Common myeloid progenitor, CD34-positive (primary cell): ENCODE measurements at regions not wholly inside any gene's neighbourhood (a gene's known extent, or its start where the extent isn't known, plus 50 kb on each side); places are given as distances from the start of the nearest gene placed in this dataset.

ENCODE experiments used
- CTCF ChIA-PET: fragments of 350-600 bp; sonication (Branson Sonifier 250); formaldehyde crosslinking; loops from one replicate; lab custom pipeline; 2021; ENCODE audit warnings: antibody characterized with exemption; lab: Charles Lee
- POLR2A ChIA-PET: fragments of 350-600 bp; sonication (Branson Sonifier 250); formaldehyde crosslinking; loops from one replicate; lab custom pipeline; 2021; ENCODE audit warnings: antibody characterized with exemption; lab: Charles Lee
- DNase-seq, 3 donors: peaks; one replicate each; pipeline versions ENCODE4 v3.0.0 to v3.0.0-alpha.2; 2013
- H3K27ac ChIP-seq, 2 experiments: 1 replicate in 1 of 2; 2 replicates in 1 of 2; pipeline ENCODE4 v1.7.0; 2013; ENCODE audit warnings: inconsistent platforms in 2 of 2, low read length in 2 of 2, mild to moderate bottlenecking in 2 of 2, low read depth in 1 of 2, moderate library complexity in 1 of 2; ENCODE audit not compliant: severe bottlenecking in 2 of 2, insufficient read depth in 1 of 2, poor library complexity in 1 of 2
- H3K27me3 ChIP-seq, 5 experiments: replicated peaks in 2 of 5; 1 replicate in 3 of 5; 2 replicates in 2 of 5; pipeline versions ENCODE4 v1.6.1 to v1.7.0; 2013; ENCODE audit warnings: low read length in 4 of 5, mild to moderate bottlenecking in 2 of 5, moderate library complexity in 2 of 5, inconsistent platforms in 1 of 5; ENCODE audit not compliant: insufficient read depth in 5 of 5, control insufficient read depth in 4 of 5
- H3K36me3 ChIP-seq, 4 experiments: 1 replicate in 2 of 4; 2 replicates in 2 of 4; pipeline versions ENCODE4 v1.6.1 to v1.7.0; 2013; ENCODE audit warnings: low read length in 3 of 4, control low read depth in 1 of 4, mild to moderate bottlenecking in 1 of 4; ENCODE audit not compliant: control insufficient read depth in 4 of 4, insufficient read depth in 4 of 4
- H3K4me1 ChIP-seq, 4 experiments: 1 replicate in 3 of 4; 2 replicates in 1 of 4; pipeline versions ENCODE4 v1.6.1 to v1.7.1; 2013; ENCODE audit warnings: low read length in 3 of 4, mild to moderate bottlenecking in 3 of 4, control low read depth in 1 of 4, inconsistent platforms in 1 of 4, moderate library complexity in 1 of 4; ENCODE audit not compliant: control insufficient read depth in 4 of 4, insufficient read depth in 4 of 4; ENCODE audit errors: control extremely low read depth in 1 of 4
- H3K4me3 ChIP-seq, 7 experiments: 1 replicate in 4 of 7; 2 replicates in 3 of 7; pipeline versions ENCODE4 v1.5.1 to v1.7.0; 2013; ENCODE audit warnings: mild to moderate bottlenecking in 7 of 7, low read length in 6 of 7, moderate library complexity in 6 of 7, inconsistent platforms in 2 of 7, low read depth in 2 of 7, control low read depth in 1 of 7; ENCODE audit not compliant: insufficient read depth in 4 of 7, control insufficient read depth in 1 of 7; ENCODE audit errors: extremely low read depth in 1 of 7
- H3K9me3 ChIP-seq, 5 experiments: 1 replicate in 4 of 5; 2 replicates in 1 of 5; pipeline versions ENCODE4 v1.6.1 to v1.7.1; 2013; ENCODE audit warnings: low read length in 4 of 5, mild to moderate bottlenecking in 2 of 5, inconsistent platforms in 1 of 5, low read depth in 1 of 5, moderate library complexity in 1 of 5; ENCODE audit not compliant: control insufficient read depth in 4 of 5, insufficient read depth in 2 of 5; ENCODE audit errors: control extremely low read depth in 1 of 5
- WGBS: methylation state at CpG from one replicate; pipeline ENCODE4 v1.1.5; 2013; ENCODE audit not compliant: insufficient coverage; 5-methylcytosine and 5-hydroxymethylcytosine counted together

DNA sequence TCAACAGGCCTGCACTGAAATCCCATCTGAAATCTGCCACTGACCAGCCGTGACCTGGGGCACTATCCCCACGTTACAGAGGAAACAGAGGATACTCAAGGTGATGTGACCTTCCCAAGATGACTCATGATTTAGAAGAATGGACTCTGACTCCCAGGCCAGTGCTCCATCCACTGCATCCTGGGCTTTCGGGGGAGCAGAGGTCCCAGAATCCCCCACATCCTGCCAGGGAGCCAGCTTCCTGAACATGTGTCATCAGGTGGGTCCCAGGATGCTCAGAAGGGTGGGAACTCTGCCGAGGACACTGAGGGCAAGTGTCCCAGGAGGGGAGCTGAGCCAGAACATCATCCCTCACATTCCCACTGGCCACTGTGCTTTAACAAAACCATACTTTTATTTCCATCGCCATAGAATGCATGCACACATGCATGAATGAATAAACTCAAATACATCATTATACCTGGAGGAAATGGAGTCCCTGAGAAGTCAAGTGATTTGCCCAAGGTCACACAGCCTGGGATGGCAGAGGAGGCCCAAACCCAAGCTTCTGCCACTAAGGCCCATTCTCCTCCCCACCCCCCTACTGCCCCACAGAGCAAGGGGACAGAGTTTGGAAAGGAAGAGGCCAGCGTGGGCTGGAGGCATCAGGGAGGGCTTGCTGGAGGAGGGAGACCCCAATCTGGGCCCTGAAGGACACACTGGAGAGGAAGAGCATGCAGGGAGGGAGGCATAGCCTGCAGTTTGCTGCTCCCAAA is 189.4 kb downstream of the MATN1 start:
- POLR2A ChIA-PET = no interaction called here
- Histone ChIP-seq H3K27ac (no peak overlapping the region), H3K27me3 (peaks cover 0 to 4% (median 2%) of the 10 kb centered on the region in 5 experiments), H3K9me3 (peaks cover 0 to 4% (median 0%) of the 10 kb centered on the region in 5 experiments), H3K36me3 (no peaks in the 10 kb centered on the region), H3K4me3 (no peak overlapping the region), H3K4me1 (no peaks in the 10 kb centered on the region)
- DNase-seq = no peak
- 86% methylated on average over 5 of the region's 6 CpGs for WGBS
- CTCF ChIA-PET = no interaction called here

GRCh38 chr1:30533141-30533540 is 190.2 kb downstream of the MATN1 start:
- H3K27me3 ChIP-seq = peaks cover 0 to 4% (median 3%) of the 10 kb centered on the region in 5 experiments
- H3K4me3 ChIP-seq = no peak overlapping the region
- no peak for DNase-seq
- ChIA-PET CTCF (no interaction called here), POLR2A (no interaction called here)
- H3K4me1 ChIP-seq = no peaks in the 10 kb centered on the region
- no peaks in the 10 kb centered on the region for H3K36me3 ChIP-seq
- 67% methylated on average over 3 of the region's 3 CpGs for WGBS
- H3K9me3 ChIP-seq = peaks cover 0 to 4% (median 0%) of the 10 kb centered on the region in 5 experiments
- H3K27ac ChIP-seq = no peak overlapping the region

GRCh38 chr1:30532621-30533020 is 190.8 kb downstream of the MATN1 start:
- POLR2A ChIA-PET = no interaction called here
- CTCF ChIA-PET = no interaction called here
- Histone ChIP-seq H3K4me3 (no peak overlapping the region), H3K9me3 (peaks cover 0 to 4% (median 0%) of the 10 kb centered on the region in 5 experiments), H3K27ac (no peak overlapping the region), H3K36me3 (no peaks in the 10 kb centered on the region), H3K4me1 (no peaks in the 10 kb centered on the region), H3K27me3 (peaks cover 0 to 8% (median 4%) of the 10 kb centered on the region in 5 experiments)
- DNase-seq = no peak
- WGBS = 83% methylated on average over 3 of the region's 3 CpGs

GRCh38 chr1:30527511-30528140 is 195.8 kb downstream of the MATN1 start:
- no peak overlapping the region for H3K27ac ChIP-seq
- whole genome bisulfite sequencing = 70% methylated on average over 12 of the region's 13 CpGs
- H3K36me3 ChIP-seq = no peaks in the 10 kb centered on the region
- CTCF ChIA-PET = interaction anchor here (1.0 kb wide), 1 partner anchor 10 kb away, joined by 3 read pairs; no protein-coding TSS in a partner anchor
- H3K4me1 ChIP-seq = no peaks in the 10 kb centered on the region
- peaks cover 0 to 37% (median 4%) of the 10 kb centered on the region in 5 experiments for H3K27me3 ChIP-seq
- DNase-seq = no peak
- no peak overlapping the region for H3K4me3 ChIP-seq
- H3K9me3 ChIP-seq = peaks cover 0 to 2% (median 0%) of the 10 kb centered on the region in 5 experiments
- POLR2A ChIA-PET = no interaction called here

- WGBS = 90% methylated on average over 2 of the region's 6 CpGs
- ChIA-PET POLR2A (no interaction called here), CTCF (interaction anchor here (1.0 kb wide), 1 partner anchor 11 kb away, joined by 3 read pairs; no protein-coding TSS in a partner anchor)
- Histone ChIP-seq H3K27ac (no peak overlapping the region), H3K9me3 (no peaks in the 10 kb centered on the region), H3K27me3 (peaks cover 0 to 44% (median 4%) of the 10 kb centered on the region in 5 experiments), H3K36me3 (no peaks in the 10 kb centered on the region), H3K4me1 (no peaks in the 10 kb centered on the region), H3K4me3 (no peak overlapping the region)
- DNase-seq = no peak
These were observed 196.6 kb downstream of the MATN1 start for GRCh38 chr1:30526652-30527345.

DNA sequence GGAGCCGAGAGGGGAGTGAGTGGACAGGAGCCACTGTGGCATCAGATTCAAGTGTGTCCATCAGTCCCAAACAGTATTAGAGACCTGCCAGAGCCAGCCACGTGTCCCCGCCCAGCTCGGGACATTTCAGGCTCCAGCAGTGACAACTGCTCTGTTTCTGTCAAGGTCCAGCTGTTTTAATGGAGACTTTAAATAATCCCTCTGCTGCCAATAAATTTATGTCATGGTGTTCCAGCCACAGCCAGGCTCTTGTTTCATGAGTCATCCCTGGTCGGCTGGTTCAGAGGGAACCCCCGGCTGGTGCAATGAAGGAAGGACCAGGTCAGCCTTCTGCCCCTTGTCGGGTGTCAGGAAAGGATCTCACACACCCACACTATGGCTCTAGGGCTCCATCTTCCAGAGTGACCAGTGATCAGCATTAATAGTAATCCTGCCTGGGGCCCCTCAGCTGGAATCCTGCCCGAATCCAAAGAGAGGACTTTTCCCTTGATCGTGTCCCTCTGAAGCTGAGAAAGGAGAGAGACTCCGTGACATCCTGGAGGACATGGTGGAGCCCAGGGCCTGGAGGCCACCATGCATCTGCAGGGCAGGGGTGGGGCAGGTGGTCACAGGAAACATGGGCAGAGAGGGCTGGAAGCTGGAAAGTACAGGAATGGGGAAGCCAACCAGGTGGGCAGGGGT is 197.3 kb downstream of the MATN1 start:
- CTCF ChIA-PET = no interaction called here
- H3K27ac ChIP-seq = no peak overlapping the region
- no peaks in the 10 kb centered on the region for H3K9me3 ChIP-seq
- no peaks in the 10 kb centered on the region for H3K4me1 ChIP-seq
- WGBS = 75% methylated on average over 8 of the region's 10 CpGs
- H3K27me3 ChIP-seq = peaks cover 0 to 49% (median 4%) of the 10 kb centered on the region in 5 experiments
- H3K36me3 ChIP-seq = no peaks in the 10 kb centered on the region
- DNase-seq = no peak
- H3K4me3 ChIP-seq = no peak overlapping the region
- POLR2A ChIA-PET = no interaction called here
